ENCODE measurements at regions not wholly inside any gene's neighbourhood (a gene's known extent, or its start where the extent isn't known, plus 50 kb on each side); places are given as distances from the start of the nearest gene placed in this dataset.

DNA sequence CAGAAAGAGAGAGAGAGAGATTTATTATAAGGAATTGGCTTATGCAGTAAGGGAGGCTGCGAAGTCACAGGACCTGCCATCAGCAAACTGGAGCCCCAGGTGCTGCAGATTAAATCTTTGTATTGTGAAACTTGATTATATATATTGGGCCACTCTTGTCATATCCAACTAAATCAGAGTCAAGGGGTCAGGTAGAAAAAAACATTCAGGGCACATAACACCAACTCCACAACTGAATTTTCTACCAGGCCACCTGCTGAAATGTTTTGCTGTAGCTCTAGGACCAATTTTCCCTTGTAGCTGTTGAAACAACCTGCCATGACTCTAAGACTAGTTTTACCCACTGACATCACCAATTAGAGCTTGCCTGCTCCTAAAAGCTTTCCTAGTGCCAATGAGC is 1240.8 kb downstream of the SLC16A7 start:
- TF ChIP-seq, protein P1, sequence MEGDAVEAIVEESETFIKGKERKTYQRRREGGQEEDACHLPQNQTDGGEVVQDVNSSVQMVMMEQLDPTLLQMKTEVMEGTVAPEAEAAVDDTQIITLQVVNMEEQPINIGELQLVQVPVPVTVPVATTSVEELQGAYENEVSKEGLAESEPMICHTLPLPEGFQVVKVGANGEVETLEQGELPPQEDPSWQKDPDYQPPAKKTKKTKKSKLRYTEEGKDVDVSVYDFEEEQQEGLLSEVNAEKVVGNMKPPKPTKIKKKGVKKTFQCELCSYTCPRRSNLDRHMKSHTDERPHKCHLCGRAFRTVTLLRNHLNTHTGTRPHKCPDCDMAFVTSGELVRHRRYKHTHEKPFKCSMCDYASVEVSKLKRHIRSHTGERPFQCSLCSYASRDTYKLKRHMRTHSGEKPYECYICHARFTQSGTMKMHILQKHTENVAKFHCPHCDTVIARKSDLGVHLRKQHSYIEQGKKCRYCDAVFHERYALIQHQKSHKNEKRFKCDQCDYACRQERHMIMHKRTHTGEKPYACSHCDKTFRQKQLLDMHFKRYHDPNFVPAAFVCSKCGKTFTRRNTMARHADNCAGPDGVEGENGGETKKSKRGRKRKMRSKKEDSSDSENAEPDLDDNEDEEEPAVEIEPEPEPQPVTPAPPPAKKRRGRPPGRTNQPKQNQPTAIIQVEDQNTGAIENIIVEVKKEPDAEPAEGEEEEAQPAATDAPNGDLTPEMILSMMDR (IDR thresholded peaks at IDR 0.05): no peak
- TF ChIP-seq ZFX (IDR thresholded peaks at IDR 0.05; ENCODE audit: borderline replicate concordance): no peak

All from 22Rv1 (cell line).